ENCODE measurements at regions not wholly inside any gene's neighbourhood (a gene's known extent, or its start where the extent isn't known, plus 50 kb on each side); places are given as distances from the start of the nearest gene placed in this dataset.

- no peaks in the 10 kb centered on the region for H3K36me3 ChIP-seq (ENCODE audit: control insufficient read depth in 4 of 4, insufficient read depth in 3 of 4, low read depth in 1 of 4, low read length in 3 of 4)
- TF ChIP-seq HNF4A (conservative IDR thresholded peaks at IDR 0.05) (no peak), SP1 (IDR thresholded peaks at IDR 0.05) (no peak), FOXA2 (IDR thresholded peaks at IDR 0.05) (no peak), MAX (IDR thresholded peaks at IDR 0.05) (no peak), GABPA (IDR thresholded peaks at IDR 0.05 in 1 of 2, conservative IDR thresholded peaks at IDR 0.05 in 1 of 2) (no peak), TAF1 (conservative IDR thresholded peaks at IDR 0.05) (no peak), CTCF (IDR thresholded peaks at IDR 0.05; ENCODE audit: low read depth, low read length, missing input control) (no peak), NR2F2 (IDR thresholded peaks at IDR 0.05) (no peak), ZBTB33 (IDR thresholded peaks at IDR 0.05) (no peak), HNF4G (IDR thresholded peaks at IDR 0.05) (no peak), ATF3 (IDR thresholded peaks at IDR 0.05) (no peak), RXRA (IDR thresholded peaks at IDR 0.05) (no peak), YY1 (IDR thresholded peaks at IDR 0.05) (no peak)
- H3K9me3 ChIP-seq (ENCODE audit: control insufficient read depth in 4 of 4, low read length in 3 of 4) = no peaks in the 10 kb centered on the region
- DNase-seq (ENCODE audit: low spot score) = no peak
- H3K27me3 ChIP-seq (ENCODE audit: control insufficient read depth in 4 of 4, insufficient read depth in 4 of 4, low read length in 3 of 4) = peaks cover 0 to 2% (median 0%) of the 10 kb centered on the region in 4 donors
- no peaks in the 10 kb centered on the region for H3K4me1 ChIP-seq (ENCODE audit: control insufficient read depth in 4 of 4, insufficient read depth in 4 of 4, low read length in 3 of 4)
- peak overlapping the region in 1 of 2 donors; percentile 29 for H3K9ac ChIP-seq (ENCODE audit: low read depth in 1 of 2, low read length in 2 of 2)
- H3K27ac ChIP-seq (ENCODE audit: low read depth in 1 of 2, low read length in 2 of 2) = no peak overlapping the region
- H3K4me3 ChIP-seq (ENCODE audit: low read depth in 1 of 3, low read length in 3 of 3) = no peak overlapping the region
Measured at GRCh38 chr2:181164699-181165098, 184.3 kb downstream of the UBE2E3 start.

- Histone ChIP-seq H3K4me3 (ENCODE audit: low read depth in 1 of 3, low read length in 3 of 3) (no peak overlapping the region), H3K36me3 (ENCODE audit: control insufficient read depth in 4 of 4, insufficient read depth in 3 of 4, low read depth in 1 of 4, low read length in 3 of 4) (no peaks in the 10 kb centered on the region), H3K27me3 (ENCODE audit: control insufficient read depth in 4 of 4, insufficient read depth in 4 of 4, low read length in 3 of 4) (peaks cover 0 to 2% (median 0%) of the 10 kb centered on the region in 4 donors), H3K9ac (ENCODE audit: low read depth in 1 of 2, low read length in 2 of 2) (no peak overlapping the region), H3K4me1 (ENCODE audit: control insufficient read depth in 4 of 4, insufficient read depth in 4 of 4, low read length in 3 of 4) (no peaks in the 10 kb centered on the region), H3K9me3 (ENCODE audit: control insufficient read depth in 4 of 4, low read length in 3 of 4) (no peaks in the 10 kb centered on the region), H3K27ac (ENCODE audit: low read depth in 1 of 2, low read length in 2 of 2) (no peak overlapping the region)
- no peak for TF ChIP-seq SP1 (IDR thresholded peaks at IDR 0.05)
- 72% methylated on average over 6 of the region's 6 CpGs for WGBS
- no peak for DNase-seq (ENCODE audit: low spot score)
Measured at GRCh38 chr2:181165199-181165868, 184.9 kb downstream of the UBE2E3 start.

- no peak for DNase-seq (ENCODE audit: low spot score)
- H3K9ac ChIP-seq (ENCODE audit: low read depth in 1 of 2, low read length in 2 of 2) = no peak overlapping the region
- no peaks in the 10 kb centered on the region for H3K9me3 ChIP-seq (ENCODE audit: control insufficient read depth in 4 of 4, low read length in 3 of 4)
- no peaks in the 10 kb centered on the region for H3K36me3 ChIP-seq (ENCODE audit: control insufficient read depth in 4 of 4, insufficient read depth in 3 of 4, low read depth in 1 of 4, low read length in 3 of 4)
- WGBS = 63% methylated on average over 1 of the region's 1 CpG
- no peaks in the 10 kb centered on the region for H3K4me1 ChIP-seq (ENCODE audit: control insufficient read depth in 4 of 4, insufficient read depth in 4 of 4, low read length in 3 of 4)
- TF ChIP-seq NR2F2 (IDR thresholded peaks at IDR 0.05) = no peak
- TF ChIP-seq TAF1 (conservative IDR thresholded peaks at IDR 0.05) = no peak
- TF ChIP-seq YY1 (IDR thresholded peaks at IDR 0.05) = no peak
- TF ChIP-seq REST (IDR thresholded peaks at IDR 0.05) = no peak
- TF ChIP-seq GABPA (IDR thresholded peaks at IDR 0.05 in 1 of 2, conservative IDR thresholded peaks at IDR 0.05 in 1 of 2) = no peak
- no peak for TF ChIP-seq MAX (IDR thresholded peaks at IDR 0.05)
- H3K27ac ChIP-seq (ENCODE audit: low read depth in 1 of 2, low read length in 2 of 2) = no peak overlapping the region
- H3K4me3 ChIP-seq (ENCODE audit: low read depth in 1 of 3, low read length in 3 of 3) = no peak overlapping the region
- H3K27me3 ChIP-seq (ENCODE audit: control insufficient read depth in 4 of 4, insufficient read depth in 4 of 4, low read length in 3 of 4) = no peaks in the 10 kb centered on the region
Measured at GRCh38 chr2:181169503-181169902, 189.1 kb downstream of the UBE2E3 start.
